ENCODE measurements at regions not wholly inside any gene's neighbourhood (a gene's known extent, or its start where the extent isn't known, plus 50 kb on each side); places are given as distances from the start of the nearest gene placed in this dataset.

DNA sequence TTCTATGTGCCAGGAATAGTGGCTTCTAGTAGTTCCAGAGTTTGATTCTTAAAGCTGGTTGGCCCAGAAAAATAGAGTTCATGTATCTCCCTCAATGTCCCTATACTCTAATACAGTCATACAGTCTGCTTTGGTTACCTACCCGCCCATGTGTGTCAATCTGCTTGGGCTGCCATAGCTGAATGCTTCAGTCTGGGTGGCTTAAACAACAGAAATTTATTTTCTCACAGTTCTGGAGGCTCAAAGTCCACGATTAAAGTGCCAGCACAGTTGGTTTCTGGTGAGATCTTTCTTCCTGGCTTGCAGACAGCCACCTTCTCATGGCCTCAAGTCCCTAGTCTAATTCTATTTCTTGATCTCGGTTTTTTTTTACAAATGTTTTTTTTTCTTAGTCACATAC, 1739.0 kb downstream of the MAT2B start:
- TF ChIP-seq ZNF256 (CRISPR knock-in tag; conservative IDR thresholded peaks at IDR 0.05) = no peak
- no peak for TF ChIP-seq ZNF841 (CRISPR knock-in tag; IDR thresholded peaks at IDR 0.05; ENCODE audit: borderline replicate concordance)
- TF ChIP-seq PCBP1 (IDR thresholded peaks at IDR 0.05; ENCODE audit: borderline replicate concordance, low read depth, low read length) = no peak
- TF ChIP-seq CHD4 (IDR thresholded peaks at IDR 0.05; ENCODE audit: borderline replicate concordance, low read length) = no peak
- TF ChIP-seq RAD21 (CRISPR knock-in tag; IDR thresholded peaks at IDR 0.05) = no peak
